Right renal pelvis (tissue), 4 donors: ENCODE measurements at regions not wholly inside any gene's neighbourhood (a gene's known extent, or its start where the extent isn't known, plus 50 kb on each side); places are given as distances from the start of the nearest gene placed in this dataset.
A peak's percentile ranks its signal among the peaks of the same experiment; 100 is the strongest.

Experiments used
- DNase-seq, 4 donors: peaks; one replicate each; pipeline ENCODE4 v3.0.0-alpha.2; 2013; ENCODE audit warnings: low read depth in 4 of 4, low spot score in 3 of 4, missing footprints in 1 of 4

GRCh38 chr1:58908561-58909560 is 125.0 kb upstream of the JUN start:
- DNase-seq = no peak

- no peak for DNase-seq
These were observed 126.3 kb upstream of the JUN start for GRCh38 chr1:58909914-58910681.

- DNase-seq = no peak
These were observed 128.1 kb upstream of the JUN start for GRCh38 chr1:58911841-58912499.

- DNase-seq = no peak
These were observed 131.1 kb upstream of the JUN start for GRCh38 chr1:58914925-58915324.

GRCh38 chr1:58917436-58917835 is 133.6 kb upstream of the JUN start:
- DNase-seq = no peak

GRCh38 chr1:58919226-58919958 is 135.5 kb upstream of the JUN start:
- DNase-seq = no peak

GRCh38 chr1:58919959-58920321 is 136.1 kb upstream of the JUN start:
- DNase-seq = no peak

- no peak for DNase-seq
These were observed 137.5 kb upstream of the JUN start for GRCh38 chr1:58921342-58921741.

- no peak for DNase-seq
These were observed 137.9 kb upstream of the JUN start for GRCh38 chr1:58921751-58922150.

- DNase-seq = peak in 3 of 4 donors; percentile 25 to 39 (median 31)
These were observed 138.6 kb upstream of the JUN start for GRCh38 chr1:58922302-58923089.

GRCh38 chr1:58923090-58923470 is 139.2 kb upstream of the JUN start:
- DNase-seq = no peak

- DNase-seq = no peak
These were observed 140.2 kb upstream of the JUN start for GRCh38 chr1:58924016-58924565.

- no peak for DNase-seq
These were observed 141.0 kb upstream of the JUN start for GRCh38 chr1:58924821-58925220.

GRCh38 chr1:58925247-58925646 is 141.4 kb upstream of the JUN start:
- DNase-seq = no peak

GRCh38 chr1:58926152-58926551 is 142.3 kb upstream of the JUN start:
- no peak for DNase-seq

- DNase-seq = no peak
These were observed 143.3 kb upstream of the JUN start for GRCh38 chr1:58927041-58927721.

GRCh38 chr1:58927722-58928085 is 143.9 kb upstream of the JUN start:
- no peak for DNase-seq

- no peak for DNase-seq
These were observed 144.7 kb upstream of the JUN start for GRCh38 chr1:58928514-58928913.
